Neural progenitor cell (in vitro differentiated cells): ENCODE measurements at regions not wholly inside any gene's neighbourhood (a gene's known extent, or its start where the extent isn't known, plus 50 kb on each side); places are given as distances from the start of the nearest gene placed in this dataset.

ENCODE experiments used
- EZH2 ChIP-seq: fragments of 200-600 bp; sonication (generic); IDR thresholded peaks from 2 replicates; pipeline ENCODE4 v1.6.1; 2017; ENCODE audit warnings: antibody characterized with exemption, mild to moderate bottlenecking, moderate library complexity
- TF ChIP-seq, protein P1 (sequence below): fragments of 200-600 bp; sonication (generic); IDR thresholded peaks from 2 replicates; pipeline ENCODE4 v1.5.1; 2017; ENCODE audit warnings: antibody characterized with exemption, mild to moderate bottlenecking

DNA sequence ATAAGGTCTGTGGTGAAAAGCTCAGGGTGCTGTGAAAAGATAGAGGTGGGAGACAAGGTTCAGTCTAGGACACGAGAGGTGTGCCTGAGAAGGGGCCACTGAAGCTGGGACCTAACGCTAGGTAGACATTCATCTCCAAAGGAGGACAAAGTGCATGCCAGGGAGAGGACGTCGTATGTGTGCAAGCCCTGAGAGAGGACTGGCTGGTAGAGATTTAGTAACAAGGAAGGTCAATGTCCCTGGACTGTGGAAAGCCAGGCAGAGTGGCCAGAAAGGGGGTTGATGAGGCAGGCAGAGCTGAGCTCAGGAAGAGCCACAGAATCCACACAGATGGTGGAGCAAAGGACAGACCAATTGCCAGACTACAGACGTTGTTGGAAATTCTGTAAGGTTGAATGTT is 817.6 kb downstream of the CCSER2 start:
- TF ChIP-seq, protein P1, sequence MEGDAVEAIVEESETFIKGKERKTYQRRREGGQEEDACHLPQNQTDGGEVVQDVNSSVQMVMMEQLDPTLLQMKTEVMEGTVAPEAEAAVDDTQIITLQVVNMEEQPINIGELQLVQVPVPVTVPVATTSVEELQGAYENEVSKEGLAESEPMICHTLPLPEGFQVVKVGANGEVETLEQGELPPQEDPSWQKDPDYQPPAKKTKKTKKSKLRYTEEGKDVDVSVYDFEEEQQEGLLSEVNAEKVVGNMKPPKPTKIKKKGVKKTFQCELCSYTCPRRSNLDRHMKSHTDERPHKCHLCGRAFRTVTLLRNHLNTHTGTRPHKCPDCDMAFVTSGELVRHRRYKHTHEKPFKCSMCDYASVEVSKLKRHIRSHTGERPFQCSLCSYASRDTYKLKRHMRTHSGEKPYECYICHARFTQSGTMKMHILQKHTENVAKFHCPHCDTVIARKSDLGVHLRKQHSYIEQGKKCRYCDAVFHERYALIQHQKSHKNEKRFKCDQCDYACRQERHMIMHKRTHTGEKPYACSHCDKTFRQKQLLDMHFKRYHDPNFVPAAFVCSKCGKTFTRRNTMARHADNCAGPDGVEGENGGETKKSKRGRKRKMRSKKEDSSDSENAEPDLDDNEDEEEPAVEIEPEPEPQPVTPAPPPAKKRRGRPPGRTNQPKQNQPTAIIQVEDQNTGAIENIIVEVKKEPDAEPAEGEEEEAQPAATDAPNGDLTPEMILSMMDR = no peak
- no peak for TF ChIP-seq EZH2
